ENCODE measurements at regions not wholly inside any gene's neighbourhood (a gene's known extent, or its start where the extent isn't known, plus 50 kb on each side); places are given as distances from the start of the nearest gene placed in this dataset.

GRCh38 chr4:58070726-58071125 is 960.5 kb upstream of the IGFBP7 start:
- H3K9me3 ChIP-seq (ENCODE audit: low read length): no peaks in the 10 kb centered on the region
- no peak overlapping the region for H3K4me2 ChIP-seq (ENCODE audit: low read length)
- no peaks in the 10 kb centered on the region for H3K27me3 ChIP-seq (ENCODE audit: insufficient read depth, low read depth, low read length)
- H2AFZ ChIP-seq (ENCODE audit: low read depth, low read length): no peak overlapping the region
- H4K20me1 ChIP-seq (ENCODE audit: insufficient read depth): no peaks in the 10 kb centered on the region
- H3K79me2 ChIP-seq (replicated peaks; ENCODE audit: insufficient read depth, low read length): no peaks in the 10 kb centered on the region
- no peaks in the 10 kb centered on the region for H3K9me2 ChIP-seq (ENCODE audit: insufficient read depth, low read length)
- TF ChIP-seq EP300 (conservative IDR thresholded peaks at IDR 0.05; ENCODE audit: poor library complexity, severe bottlenecking) (no peak), SMC3 (conservative IDR thresholded peaks at IDR 0.05; ENCODE audit: poor library complexity) (no peak), CTCF (IDR thresholded peaks at IDR 0.05; ENCODE audit: poor library complexity, severe bottlenecking) (no peak), MXI1 (conservative IDR thresholded peaks at IDR 0.05; ENCODE audit: poor library complexity, severe bottlenecking) (no peak), TAF1 (IDR thresholded peaks at IDR 0.05; ENCODE audit: low read depth) (no peak), POLR2AphosphoS5 (IDR thresholded peaks at IDR 0.05) (no peak), REST (IDR thresholded peaks at IDR 0.05; ENCODE audit: borderline replicate concordance) (no peak), RAD21 (conservative IDR thresholded peaks at IDR 0.05) (no peak), EZH2 (IDR thresholded peaks at IDR 0.05; ENCODE audit: borderline replicate concordance, insufficient read depth, low read length, poor library complexity, severe bottlenecking) (no peak)
- no peaks in the 10 kb centered on the region for H3K36me3 ChIP-seq (ENCODE audit: insufficient read depth, low read length)
- H3K27ac ChIP-seq (ENCODE audit: low read length): no peak overlapping the region
- no peak overlapping the region for H3K9ac ChIP-seq (ENCODE audit: low read length)
- no peak overlapping the region for H3K4me3 ChIP-seq (ENCODE audit: low read length)
- no peaks in the 10 kb centered on the region for H3F3A ChIP-seq (ENCODE audit: insufficient read depth, low read length, poor library complexity, severe bottlenecking)

DNA sequence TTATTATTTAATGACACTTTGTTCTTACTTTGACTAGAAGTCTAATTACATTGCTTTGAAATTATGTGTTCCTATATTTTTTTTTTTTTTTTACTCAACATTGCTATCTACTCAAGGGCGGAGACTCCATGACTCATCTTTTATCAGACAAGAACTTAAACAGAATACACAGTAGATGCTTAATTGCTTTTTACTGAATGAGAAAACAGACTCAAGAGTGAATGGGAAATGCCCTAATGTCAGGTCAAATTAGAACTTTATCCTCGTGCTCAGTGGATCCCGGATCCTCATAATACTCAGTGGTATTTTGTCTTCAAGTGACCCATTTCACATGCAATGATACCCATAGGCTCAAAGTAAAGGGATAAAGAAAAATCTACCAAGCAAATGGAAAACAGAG is 954.5 kb upstream of the IGFBP7 start:
- Histone ChIP-seq H2AFZ (ENCODE audit: low read depth, low read length) (no peak overlapping the region), H3F3A (ENCODE audit: insufficient read depth, low read length, poor library complexity, severe bottlenecking) (no peaks in the 10 kb centered on the region), H3K27me3 (ENCODE audit: insufficient read depth, low read depth, low read length) (no peaks in the 10 kb centered on the region), H3K4me3 (ENCODE audit: low read length) (no peak overlapping the region), H3K4me2 (ENCODE audit: low read length) (no peak overlapping the region), H3K9me3 (ENCODE audit: low read length) (no peaks in the 10 kb centered on the region), H4K20me1 (ENCODE audit: insufficient read depth) (no peaks in the 10 kb centered on the region), H3K9me2 (ENCODE audit: insufficient read depth, low read length) (no peaks in the 10 kb centered on the region), H3K27ac (ENCODE audit: low read length) (no peak overlapping the region), H3K79me2 (replicated peaks; ENCODE audit: insufficient read depth, low read length) (no peaks in the 10 kb centered on the region), H3K9ac (ENCODE audit: low read length) (no peak overlapping the region), H3K36me3 (ENCODE audit: insufficient read depth, low read length) (no peaks in the 10 kb centered on the region)
- TF ChIP-seq EZH2 (IDR thresholded peaks at IDR 0.05; ENCODE audit: borderline replicate concordance, insufficient read depth, low read length, poor library complexity, severe bottlenecking): no peak
- no peak for TF ChIP-seq MXI1 (conservative IDR thresholded peaks at IDR 0.05; ENCODE audit: poor library complexity, severe bottlenecking)
- TF ChIP-seq REST (IDR thresholded peaks at IDR 0.05; ENCODE audit: borderline replicate concordance): no peak
- no peak for TF ChIP-seq POLR2AphosphoS5 (IDR thresholded peaks at IDR 0.05)
- no peak for TF ChIP-seq EP300 (conservative IDR thresholded peaks at IDR 0.05; ENCODE audit: poor library complexity, severe bottlenecking)
- TF ChIP-seq CTCF (IDR thresholded peaks at IDR 0.05; ENCODE audit: poor library complexity, severe bottlenecking): no peak
- no peak for TF ChIP-seq SMC3 (conservative IDR thresholded peaks at IDR 0.05; ENCODE audit: poor library complexity)
